Astrocyte of the spinal cord (primary cell): ENCODE measurements at regions not wholly inside any gene's neighbourhood (a gene's known extent, or its start where the extent isn't known, plus 50 kb on each side); places are given as distances from the start of the nearest gene placed in this dataset.
A peak's percentile ranks its signal among the peaks of the same experiment; 100 is the strongest.
"Not testable (repeated sequence)": the region's sequence is repeated elsewhere in the genome, so short reads cannot be mapped to it uniquely, and the experiment has no call there.

ENCODE experiments used
- DNase-seq: peaks from one replicate; pipeline ENCODE4 v3.0.0; 2011; ENCODE audit warnings: low read depth, low spot score
- H3K4me3 ChIP-seq: 2 replicates; pipeline ENCODE4 v1.5.1; 2011; ENCODE audit warnings: low read depth, mild to moderate bottlenecking, low read length, moderate library complexity
- CTCF ChIP-seq: IDR thresholded peaks from 2 replicates; pipeline ENCODE4 v1.5.1; 2012; ENCODE audit warnings: low read depth, mild to moderate bottlenecking, low read length, inconsistent platforms
- in situ Hi-C: cut with HindIII; loops from 2 replicates; pipeline ENCODE4 v1.10.0; 2017; ENCODE audit warnings: low sequenced_read_pairs

DNA sequence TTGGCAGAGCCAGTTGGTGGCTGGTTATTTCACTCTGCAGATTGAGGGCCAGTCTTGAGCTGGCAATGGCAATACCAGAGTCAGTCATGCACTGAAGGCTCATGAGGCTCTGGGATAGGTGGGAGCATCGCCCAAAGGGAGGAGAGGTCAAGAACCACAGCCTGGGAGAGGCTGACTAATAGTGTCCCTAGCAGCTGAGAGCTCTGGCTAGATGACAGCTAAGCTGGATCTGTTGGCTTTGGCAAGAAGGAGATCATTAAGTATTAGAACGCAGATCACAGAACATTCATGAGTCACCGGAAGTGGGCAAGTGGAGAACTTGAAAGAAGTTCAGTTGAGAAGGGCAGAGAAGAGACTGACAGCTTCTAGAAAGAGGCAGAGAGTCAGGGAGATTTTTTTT, 521.1 kb downstream of the NR2F2 start:
- peak; percentile 82 for DNase-seq
- in situ Hi-C loops, result no loop called here
- H3K4me3 ChIP-seq, result no peak overlapping the region
- TF ChIP-seq CTCF, result no peak

- H3K4me3 ChIP-seq, result no peak overlapping the region
- in situ Hi-C loops, result no loop called here
- no peak for TF ChIP-seq CTCF
- no peak for DNase-seq
These were observed 528.2 kb downstream of the NR2F2 start for GRCh38 chr15:96858694-96859093.

- no peak overlapping the region for H3K4me3 ChIP-seq
- no peak for TF ChIP-seq CTCF
- no peak for DNase-seq
- in situ Hi-C loops, result no loop called here
These were observed 530.2 kb downstream of the NR2F2 start for GRCh38 chr15:96860741-96861140.

- TF ChIP-seq CTCF, result no peak
- in situ Hi-C loops, result no loop called here
- no peak for DNase-seq
- no peak overlapping the region for H3K4me3 ChIP-seq
These were observed 537.5 kb downstream of the NR2F2 start for GRCh38 chr15:96867992-96868391.

GRCh38 chr15:96869122-96869521, 538.6 kb downstream of the NR2F2 start:
- TF ChIP-seq CTCF, result no peak
- in situ Hi-C loops, result no loop called here
- DNase-seq, result no peak
- H3K4me3 ChIP-seq, result no peak overlapping the region

DNA sequence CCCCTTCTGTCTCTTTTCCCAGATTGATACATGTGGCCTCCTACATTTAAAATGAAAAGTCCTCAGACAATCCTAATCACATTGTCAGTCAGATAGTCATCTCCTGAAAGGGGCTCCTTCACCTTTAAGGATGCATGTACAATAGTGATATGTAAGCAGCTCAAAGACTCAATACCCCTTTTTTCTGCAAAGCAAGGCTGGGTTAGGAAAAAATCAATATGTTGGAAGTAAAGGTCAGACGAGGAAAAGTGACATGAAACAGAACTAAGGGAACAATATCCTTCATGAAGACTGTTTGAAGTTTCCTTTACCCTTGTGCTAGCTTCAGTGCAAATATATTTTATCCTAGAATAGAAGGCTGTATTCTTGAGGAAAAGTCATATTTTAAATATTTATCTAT, 539.3 kb downstream of the NR2F2 start:
- no peak overlapping the region for H3K4me3 ChIP-seq
- in situ Hi-C loops, result no loop called here
- DNase-seq, result no peak
- no peak for TF ChIP-seq CTCF

DNA sequence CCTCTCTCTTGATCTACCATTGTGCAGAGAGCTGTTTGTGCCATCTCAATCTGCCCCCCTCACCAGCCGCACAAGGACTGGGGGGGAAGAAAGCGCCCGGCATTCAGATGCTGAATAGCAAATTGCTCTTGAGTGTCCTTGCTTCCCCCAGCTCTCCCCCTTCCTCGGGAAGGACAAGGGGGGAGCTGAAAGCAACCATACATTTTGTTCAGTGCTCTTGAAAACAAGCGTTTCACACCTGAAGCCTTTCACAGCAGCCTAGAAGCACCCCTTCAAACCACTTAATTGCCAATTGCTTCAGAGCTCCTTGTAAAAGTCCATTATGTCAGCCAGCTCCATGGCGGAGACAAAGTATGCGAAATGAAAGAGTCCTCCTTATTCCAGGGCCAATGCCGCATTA, 540.1 kb downstream of the NR2F2 start:
- TF ChIP-seq CTCF, result no peak
- no peak overlapping the region for H3K4me3 ChIP-seq
- no peak for DNase-seq
- in situ Hi-C loops, result no loop called here

GRCh38 chr15:96877442-96877841, 546.9 kb downstream of the NR2F2 start:
- in situ Hi-C loops, H3K4me3 ChIP-seq, DNase-seq: not testable (repeated sequence)
